Fibroblast of the aortic adventitia (primary cell): ENCODE measurements at regions not wholly inside any gene's neighbourhood (a gene's known extent, or its start where the extent isn't known, plus 50 kb on each side); places are given as distances from the start of the nearest gene placed in this dataset.

Experiments
- DNase-seq: peaks from one replicate; pipeline ENCODE4 v3.0.0-alpha.2; 2010; ENCODE audit warnings: low read depth
- H3K4me3 ChIP-seq: 2 replicates; pipeline ENCODE4 v1.5.1; 2011; ENCODE audit warnings: low read depth, mild to moderate bottlenecking, control low read depth, low read length, moderate library complexity
- TF ChIP-seq, protein P1 (sequence below): IDR thresholded peaks from 2 replicates; pipeline ENCODE4 v1.5.1; 2011; ENCODE audit warnings: mild to moderate bottlenecking, low read length, control low read depth, inconsistent platforms; ENCODE audit not compliant: insufficient read depth

- TF ChIP-seq, protein P1, sequence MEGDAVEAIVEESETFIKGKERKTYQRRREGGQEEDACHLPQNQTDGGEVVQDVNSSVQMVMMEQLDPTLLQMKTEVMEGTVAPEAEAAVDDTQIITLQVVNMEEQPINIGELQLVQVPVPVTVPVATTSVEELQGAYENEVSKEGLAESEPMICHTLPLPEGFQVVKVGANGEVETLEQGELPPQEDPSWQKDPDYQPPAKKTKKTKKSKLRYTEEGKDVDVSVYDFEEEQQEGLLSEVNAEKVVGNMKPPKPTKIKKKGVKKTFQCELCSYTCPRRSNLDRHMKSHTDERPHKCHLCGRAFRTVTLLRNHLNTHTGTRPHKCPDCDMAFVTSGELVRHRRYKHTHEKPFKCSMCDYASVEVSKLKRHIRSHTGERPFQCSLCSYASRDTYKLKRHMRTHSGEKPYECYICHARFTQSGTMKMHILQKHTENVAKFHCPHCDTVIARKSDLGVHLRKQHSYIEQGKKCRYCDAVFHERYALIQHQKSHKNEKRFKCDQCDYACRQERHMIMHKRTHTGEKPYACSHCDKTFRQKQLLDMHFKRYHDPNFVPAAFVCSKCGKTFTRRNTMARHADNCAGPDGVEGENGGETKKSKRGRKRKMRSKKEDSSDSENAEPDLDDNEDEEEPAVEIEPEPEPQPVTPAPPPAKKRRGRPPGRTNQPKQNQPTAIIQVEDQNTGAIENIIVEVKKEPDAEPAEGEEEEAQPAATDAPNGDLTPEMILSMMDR, result no peak
- DNase-seq, result no peak
- no peak overlapping the region for H3K4me3 ChIP-seq
Observed at GRCh38 chr2:122590524-122590923, 835.1 kb downstream of the TSN start.

DNA sequence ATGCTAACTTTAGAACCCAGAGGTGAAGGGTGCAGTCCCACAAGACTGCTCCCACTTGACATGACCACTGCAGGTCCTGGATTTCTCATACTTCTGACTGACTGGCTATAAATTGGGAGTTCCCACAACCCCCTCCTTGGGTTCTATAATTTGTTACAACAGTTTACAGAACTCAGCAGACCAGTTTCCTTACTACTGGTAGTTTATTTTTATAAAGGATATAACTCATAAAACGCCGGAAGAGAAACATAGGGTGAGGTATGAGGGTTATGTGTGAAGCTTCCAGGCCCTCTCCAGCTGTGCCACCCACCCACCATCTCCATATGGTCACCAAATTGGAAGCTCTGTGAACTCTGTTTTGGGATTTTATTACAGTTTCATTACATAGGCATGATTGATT lies 839.6 kb downstream of the TSN start:
- TF ChIP-seq, protein P1, result no peak
- DNase-seq, result no peak
- no peak overlapping the region for H3K4me3 ChIP-seq

DNA sequence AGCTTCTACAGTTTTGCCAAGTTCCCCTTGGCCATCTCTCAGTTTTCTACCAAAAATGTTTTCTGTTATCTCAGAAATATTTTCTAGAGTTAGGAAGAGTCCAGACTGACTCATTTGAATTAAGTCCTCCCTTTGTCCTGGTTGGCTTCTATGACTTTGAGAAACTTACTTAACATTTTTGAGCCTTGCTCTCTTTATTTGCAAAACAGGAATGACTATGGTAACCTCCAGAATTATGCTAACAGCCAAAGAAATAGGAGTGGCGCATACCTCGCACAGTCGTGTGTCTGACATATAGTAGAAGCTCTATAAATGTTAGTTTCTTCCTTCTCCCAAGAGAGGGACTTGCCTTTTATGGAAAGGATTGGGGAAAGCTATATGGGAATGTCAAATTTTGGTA lies 841.1 kb downstream of the TSN start:
- H3K4me3 ChIP-seq, result no peak overlapping the region
- DNase-seq, result no peak
- TF ChIP-seq, protein P1, result no peak

DNA sequence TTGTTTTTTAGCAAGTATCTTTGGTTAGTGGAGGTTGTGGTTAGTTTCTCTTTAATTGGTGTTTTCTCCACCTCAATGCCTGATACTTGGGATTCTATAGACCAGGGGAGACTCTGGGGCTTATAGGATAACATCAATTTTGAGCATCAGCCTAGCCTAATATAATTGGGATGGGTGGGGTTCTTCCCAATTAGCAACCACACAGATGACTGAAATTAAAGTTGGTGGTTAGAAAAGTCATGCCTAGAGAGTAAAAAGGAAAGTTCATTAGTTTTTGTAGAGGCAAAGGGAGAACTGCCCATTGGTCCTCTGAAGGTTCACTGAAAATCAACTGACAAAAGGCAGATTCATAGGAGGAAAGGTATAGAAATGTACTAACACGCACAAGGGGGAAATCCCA lies 843.3 kb downstream of the TSN start:
- TF ChIP-seq, protein P1, result no peak
- no peak for DNase-seq
- H3K4me3 ChIP-seq, result no peak overlapping the region

DNA sequence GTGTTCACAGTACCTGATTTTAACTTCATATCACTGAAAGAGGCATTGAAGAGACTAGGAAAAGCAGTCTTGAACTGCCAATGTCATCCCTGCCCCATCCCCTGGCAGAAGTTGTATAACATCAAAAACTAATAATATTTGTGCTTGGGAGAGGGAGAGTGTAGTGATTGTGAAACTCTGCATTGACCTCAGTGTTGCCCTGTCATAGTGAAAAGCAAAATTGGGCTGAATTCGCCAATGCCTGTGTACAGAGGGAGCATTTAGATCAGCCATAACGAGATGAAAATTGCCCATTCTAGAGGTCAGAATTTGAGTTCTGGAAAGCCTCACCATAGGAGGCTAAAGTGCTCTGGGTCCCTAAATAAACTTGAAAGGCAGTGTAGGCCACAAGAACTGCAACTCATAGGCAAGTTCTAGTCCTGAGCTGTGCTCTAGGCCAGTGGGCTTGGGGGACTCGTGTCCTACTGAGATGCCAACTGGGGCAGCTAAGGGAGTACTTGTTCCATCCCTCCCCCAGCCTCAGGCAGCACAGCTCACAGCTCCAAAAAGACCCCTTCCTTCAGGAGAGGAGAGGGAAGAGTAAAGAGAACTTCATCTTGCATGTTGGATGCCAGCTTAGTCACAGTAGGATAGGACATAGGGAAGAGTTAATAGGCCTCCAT lies 855.6 kb downstream of the TSN start:
- TF ChIP-seq, protein P1, result no peak
- DNase-seq, result no peak
- H3K4me3 ChIP-seq, result no peak overlapping the region

GRCh38 chr2:122622934-122623333 lies 867.5 kb downstream of the TSN start:
- DNase-seq, result no peak
- H3K4me3 ChIP-seq, result no peak overlapping the region
- TF ChIP-seq, protein P1, result no peak

DNA sequence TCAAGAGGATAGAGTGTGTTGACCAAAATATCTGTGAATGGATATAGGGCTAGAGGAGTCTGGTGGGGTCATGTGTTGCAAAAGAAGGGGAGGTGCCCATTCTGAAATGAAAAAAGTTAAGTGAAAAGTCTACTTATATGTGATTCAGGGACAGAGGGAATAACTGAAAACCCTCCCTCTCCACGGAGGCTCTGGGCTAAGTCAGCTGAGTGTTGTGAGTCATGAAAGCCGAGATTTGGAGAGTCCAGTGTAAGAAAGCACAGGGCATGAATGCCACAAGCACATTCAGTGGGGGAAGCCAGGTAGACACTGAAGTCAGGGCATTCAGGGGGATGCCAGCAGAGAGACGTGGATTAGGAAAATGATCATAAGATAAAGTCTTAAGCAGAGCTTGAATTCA lies 871.9 kb downstream of the TSN start:
- no peak overlapping the region for H3K4me3 ChIP-seq
- DNase-seq, result no peak
- TF ChIP-seq, protein P1, result no peak
